HepG2 (cell line): ENCODE measurements at regions not wholly inside any gene's neighbourhood (a gene's known extent, or its start where the extent isn't known, plus 50 kb on each side); places are given as distances from the start of the nearest gene placed in this dataset.

Experiments
- ATAC-seq: fragments of 200-7000 bp; cut with Tn5 transposase; 3 replicates; pipeline ENCODE4 v1.9.1; 2020; ENCODE audit warnings: mild to moderate bottlenecking, moderate library complexity
- BruUV-seq: library from RNA; stranded (reverse); fragments of 400-500 nt; replicated peaks from 2 replicates; lab custom pipeline; 2021; lab: Mats Ljungman, UMichigan
- CTCF ChIA-PET: fragments of 300-600 bp; formaldehyde crosslinking; extraction: SDS; loops from one replicate; lab custom pipeline; 2021; ENCODE audit warnings: low total read pairs, inconsistent platforms, low intra/inter-chr PET ratio; lab: Yijun Ruan, JAX
- POLR2A ChIA-PET: fragments of 350-600 bp; sonication (Branson Sonifier 250); formaldehyde crosslinking; loops from one replicate; lab custom pipeline; 2020; ENCODE audit warnings: antibody characterized with exemption, inconsistent platforms; lab: Yijun Ruan, JAX
- DNase-seq: peaks from one replicate; pipeline ENCODE4 v3.0.0-alpha.2; 2015; ENCODE audit warnings: low spot score
- FAIRE-seq: peaks from 3 replicates; lab custom pipeline; 2011; peaks lifted over from hg19 to GRCh38; lab: Jason Lieb, UNC
- H2AFZ ChIP-seq: one replicate; pipeline ENCODE4 v1.6.1; 2011; ENCODE audit warnings: low read length, inconsistent platforms
- H3K27ac ChIP-seq: fragments of 300-600 bp; 3 replicates; pipeline ENCODE4 v1.8.0; 2011; ENCODE audit warnings: mixed run types, mild to moderate bottlenecking, mixed read lengths, low read length, inconsistent platforms; ENCODE audit not compliant: insufficient read depth; ENCODE audit errors: extremely low read length
- H3K27me3 ChIP-seq, 2 experiments: fragments of 200-600 bp in 1 of 2; 2 replicates in 1 of 2; 3 replicates in 1 of 2; pipeline versions ENCODE4 v1.6.0 to v1.8.0; 2011; ENCODE audit warnings: low read length in 2 of 2, mild to moderate bottlenecking in 2 of 2, moderate library complexity in 2 of 2, inconsistent platforms in 1 of 2; ENCODE audit not compliant: insufficient read depth in 2 of 2, control insufficient read depth in 1 of 2
- H3K36me3 ChIP-seq, 2 experiments: fragments of 200-600 bp in 1 of 2; replicated peaks in 1 of 2; 2 replicates in 1 of 2; 3 replicates in 1 of 2; pipeline versions ENCODE4 v1.5.1 to v1.8.0; 2011; ENCODE audit warnings: low read length in 2 of 2, inconsistent platforms in 1 of 2; ENCODE audit not compliant: insufficient read depth in 2 of 2, control insufficient read depth in 1 of 2
- H3K4me1 ChIP-seq: 2 replicates; pipeline ENCODE4 v1.5.1; 2012; ENCODE audit warnings: low read length, inconsistent platforms; ENCODE audit not compliant: insufficient read depth
- H3K4me2 ChIP-seq: 2 replicates; pipeline ENCODE4 v1.6.0; 2011; ENCODE audit warnings: low read depth, low read length, inconsistent platforms
- H3K4me3 ChIP-seq, 3 experiments: fragments of 200-600 bp in 1 of 3; sonication (generic), shearing (Covaris generic) in 1 of 3; replicated peaks in 1 of 3; 2 replicates each; pipeline ENCODE4 v1.5.1; 2011 to 2016; ENCODE audit warnings: low read length in 3 of 3, inconsistent platforms in 2 of 3, low read depth in 2 of 3, mild to moderate bottlenecking in 2 of 3, control low read depth in 1 of 3, mixed read lengths in 1 of 3; ENCODE audit not compliant: insufficient read depth in 1 of 3
- H3K79me2 ChIP-seq: one replicate; pipeline ENCODE4 v1.6.1; 2011; ENCODE audit warnings: low read length, inconsistent platforms; ENCODE audit not compliant: insufficient read depth
- H3K9ac ChIP-seq: 2 replicates; pipeline ENCODE4 v1.6.0; 2011; ENCODE audit warnings: mild to moderate bottlenecking, low read depth, low read length, inconsistent platforms; ENCODE audit not compliant: insufficient read depth
- H3K9me3 ChIP-seq: 2 replicates; pipeline ENCODE4 v1.5.1; 2012; ENCODE audit warnings: mild to moderate bottlenecking, low read length
- H4K20me1 ChIP-seq: 2 replicates; pipeline ENCODE4 v1.6.0; 2011; ENCODE audit warnings: inconsistent platforms, mild to moderate bottlenecking, low read length, moderate library complexity; ENCODE audit not compliant: insufficient read depth
- FLYWCH1 ChIP-seq: sonication (generic); formaldehyde crosslinking; IDR thresholded peaks from 2 replicates; pipeline ENCODE4 v1.8.1; 2023; ENCODE audit warnings: mild to moderate bottlenecking, missing genetic modification reagents
- FOSL1 ChIP-seq: sonication (generic); formaldehyde crosslinking; IDR thresholded peaks from 2 replicates; pipeline ENCODE4 v1.9.0; 2021; ENCODE audit warnings: missing genetic modification reagents, borderline replicate concordance
- NCOR1 ChIP-seq: fragments of 200-600 bp; sonication (generic); IDR thresholded peaks from 2 replicates; pipeline ENCODE4 v1.7.0; 2017; ENCODE audit warnings: antibody characterized with exemption, low read length, borderline replicate concordance
- RAD51 ChIP-seq: fragments of 450-650 bp; IDR thresholded peaks from 2 replicates; pipeline ENCODE4 v1.6.1; 2016; ENCODE audit warnings: borderline replicate concordance
- TBX3 ChIP-seq: fragments of 450-650 bp; IDR thresholded peaks from 2 replicates; pipeline ENCODE4 v1.6.1; 2017; ENCODE audit warnings: antibody characterized with exemption, mild to moderate bottlenecking, inconsistent platforms, borderline replicate concordance
- TOE1 ChIP-seq: sonication (generic); formaldehyde crosslinking; IDR thresholded peaks from 2 replicates; pipeline ENCODE4 v1.4.0; 2020; ENCODE audit warnings: mild to moderate bottlenecking, missing genetic modification reagents
- ZFYVE20 ChIP-seq: sonication (generic); formaldehyde crosslinking; IDR thresholded peaks from 2 replicates; pipeline ENCODE4 v1.8.0; 2023; ENCODE audit warnings: low read depth, mild to moderate bottlenecking, moderate library complexity, missing genetic modification reagents, borderline replicate concordance
- ZNF121 ChIP-seq: sonication (generic); formaldehyde crosslinking; IDR thresholded peaks from 2 replicates; pipeline ENCODE4 v1.5.0; 2020; ENCODE audit warnings: mild to moderate bottlenecking, missing genetic modification reagents
- ZNF207 ChIP-seq: fragments of 450-650 bp; IDR thresholded peaks from 2 replicates; pipeline ENCODE4 v1.6.1; 2016; ENCODE audit warnings: antibody characterized with exemption, borderline replicate concordance
- ZNF44 ChIP-seq: sonication (generic); formaldehyde crosslinking; IDR thresholded peaks from 2 replicates; pipeline ENCODE4 v1.5.1; 2020; ENCODE audit warnings: mild to moderate bottlenecking, missing genetic modification reagents
- ZNF672 ChIP-seq: sonication (generic); formaldehyde crosslinking; IDR thresholded peaks from 2 replicates; pipeline ENCODE4 v1.8.1; 2022; ENCODE audit warnings: missing genetic modification reagents
- ZSCAN22 ChIP-seq: sonication (generic); formaldehyde crosslinking; IDR thresholded peaks from 2 replicates; pipeline ENCODE4 v1.4.0; 2020; ENCODE audit warnings: mild to moderate bottlenecking, missing genetic modification reagents
- WGBS: methylation state at CpG from one replicate; pipeline ENCODE4 v1.1.6; 2017; ENCODE audit warnings: low lambda C conversion rate; 5-methylcytosine and 5-hydroxymethylcytosine counted together
- in situ Hi-C: cut with HindIII; loops from 2 replicates; pipeline ENCODE4 v1.10.0; 2017; ENCODE audit warnings: low pct_unique_long_range_greater_than_20kb; ENCODE audit not compliant: extremely low pct_ligation_motif_present
- intact Hi-C: fragments of 100-400 bp; cut with micrococcal nuclease; formaldehyde crosslinking; loops from one replicate; pipeline ENCODE4 v1.10.0; 2022; ENCODE audit not compliant: unreplicated experiment
- TF ChIP-seq, protein P1 (sequence below): IDR thresholded peaks from 2 replicates; pipeline ENCODE4 v1.6.1; 2016; ENCODE audit warnings: low read depth, control low read depth
- TF ChIP-seq, protein P2 (sequence below): sonication (generic); formaldehyde crosslinking; IDR thresholded peaks from 2 replicates; pipeline ENCODE4 v1.4.0; 2020; ENCODE audit warnings: missing genetic modification reagents
- TF ChIP-seq, protein P3 (sequence below): sonication (generic); formaldehyde crosslinking; IDR thresholded peaks from 2 replicates; pipeline ENCODE4 v1.4.0; 2020; ENCODE audit warnings: missing genetic modification reagents

DNA sequence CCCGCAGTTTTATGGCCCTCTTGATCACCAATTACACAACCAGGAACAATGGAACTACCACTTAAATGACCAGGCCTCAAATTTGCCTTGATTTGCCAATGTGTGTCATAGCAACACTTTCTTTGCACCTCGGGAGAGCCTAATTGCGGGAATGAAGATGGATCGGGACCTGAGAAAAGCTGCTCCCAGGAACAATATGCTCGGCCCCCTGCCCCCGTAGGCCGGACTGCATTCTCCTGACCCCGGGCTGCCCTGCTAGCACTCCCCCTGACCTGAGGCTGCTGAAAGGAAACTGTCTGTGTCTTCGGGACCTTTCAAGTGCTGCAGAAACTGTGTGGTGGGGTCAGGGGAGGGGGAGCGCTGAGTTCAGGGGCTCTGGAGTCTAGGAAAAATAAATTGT is 294.3 kb upstream of the IRX1 start:
- FAIRE-seq, result no peak
- H3K4me2 ChIP-seq, result no peak overlapping the region
- H3K79me2 ChIP-seq, result no peaks in the 10 kb centered on the region
- 16% methylated on average over 10 of the region's 10 CpGs for WGBS
- H3K9me3 ChIP-seq, result no peaks in the 10 kb centered on the region
- no TSS peak for BruUV-seq
- ChIA-PET CTCF (no interaction called here), POLR2A (no interaction called here)
- H4K20me1 ChIP-seq, result no peaks in the 10 kb centered on the region
- H3K27ac ChIP-seq, result no peak overlapping the region
- ATAC-seq, result no peak
- in situ Hi-C loops (no loop called here), intact Hi-C loops (no loop called here)
- no peaks in the 10 kb centered on the region for H3K36me3 ChIP-seq
- H3K27me3 ChIP-seq, result peaks cover 0 to 29% of the 10 kb centered on the region in 2 experiments; a peak in 3 of 5 replicates
- no peak overlapping the region for H3K4me3 ChIP-seq
- no peaks in the 10 kb centered on the region for H3K4me1 ChIP-seq
- TF ChIP-seq ZNF672 (CRISPR knock-in tag), result no peak
- TF ChIP-seq FLYWCH1 (CRISPR knock-in tag), result no peak
- TF ChIP-seq, protein P1, sequence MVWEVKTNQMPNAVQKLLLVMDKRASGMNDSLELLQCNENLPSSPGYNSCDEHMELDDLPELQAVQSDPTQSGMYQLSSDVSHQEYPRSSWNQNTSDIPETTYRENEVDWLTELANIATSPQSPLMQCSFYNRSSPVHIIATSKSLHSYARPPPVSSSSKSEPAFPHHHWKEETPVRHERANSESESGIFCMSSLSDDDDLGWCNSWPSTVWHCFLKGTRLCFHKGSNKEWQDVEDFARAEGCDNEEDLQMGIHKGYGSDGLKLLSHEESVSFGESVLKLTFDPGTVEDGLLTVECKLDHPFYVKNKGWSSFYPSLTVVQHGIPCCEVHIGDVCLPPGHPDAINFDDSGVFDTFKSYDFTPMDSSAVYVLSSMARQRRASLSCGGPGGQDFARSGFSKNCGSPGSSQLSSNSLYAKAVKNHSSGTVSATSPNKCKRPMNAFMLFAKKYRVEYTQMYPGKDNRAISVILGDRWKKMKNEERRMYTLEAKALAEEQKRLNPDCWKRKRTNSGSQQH (CRISPR knock-in tag), result no peak
- no peak for TF ChIP-seq RAD51
- TF ChIP-seq ZNF207, result no peak
- TF ChIP-seq TOE1 (CRISPR knock-in tag), result no peak
- no peak for TF ChIP-seq ZSCAN22 (CRISPR knock-in tag)
- TF ChIP-seq ZNF44 (CRISPR knock-in tag), result no peak
- TF ChIP-seq ZNF121, result no peak
- no peak for TF ChIP-seq NCOR1
- TF ChIP-seq, protein P2, sequence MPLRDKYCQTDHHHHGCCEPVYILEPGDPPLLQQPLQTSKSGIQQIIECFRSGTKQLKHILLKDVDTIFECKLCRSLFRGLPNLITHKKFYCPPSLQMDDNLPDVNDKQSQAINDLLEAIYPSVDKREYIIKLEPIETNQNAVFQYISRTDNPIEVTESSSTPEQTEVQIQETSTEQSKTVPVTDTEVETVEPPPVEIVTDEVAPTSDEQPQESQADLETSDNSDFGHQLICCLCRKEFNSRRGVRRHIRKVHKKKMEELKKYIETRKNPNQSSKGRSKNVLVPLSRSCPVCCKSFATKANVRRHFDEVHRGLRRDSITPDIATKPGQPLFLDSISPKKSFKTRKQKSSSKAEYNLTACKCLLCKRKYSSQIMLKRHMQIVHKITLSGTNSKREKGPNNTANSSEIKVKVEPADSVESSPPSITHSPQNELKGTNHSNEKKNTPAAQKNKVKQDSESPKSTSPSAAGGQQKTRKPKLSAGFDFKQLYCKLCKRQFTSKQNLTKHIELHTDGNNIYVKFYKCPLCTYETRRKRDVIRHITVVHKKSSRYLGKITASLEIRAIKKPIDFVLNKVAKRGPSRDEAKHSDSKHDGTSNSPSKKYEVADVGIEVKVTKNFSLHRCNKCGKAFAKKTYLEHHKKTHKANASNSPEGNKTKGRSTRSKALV (CRISPR knock-in tag), result no peak
- TF ChIP-seq TBX3, result no peak
- no peak for TF ChIP-seq FOSL1 (CRISPR knock-in tag)
- no peak for TF ChIP-seq ZFYVE20 (CRISPR knock-in tag)
- TF ChIP-seq, protein P3, sequence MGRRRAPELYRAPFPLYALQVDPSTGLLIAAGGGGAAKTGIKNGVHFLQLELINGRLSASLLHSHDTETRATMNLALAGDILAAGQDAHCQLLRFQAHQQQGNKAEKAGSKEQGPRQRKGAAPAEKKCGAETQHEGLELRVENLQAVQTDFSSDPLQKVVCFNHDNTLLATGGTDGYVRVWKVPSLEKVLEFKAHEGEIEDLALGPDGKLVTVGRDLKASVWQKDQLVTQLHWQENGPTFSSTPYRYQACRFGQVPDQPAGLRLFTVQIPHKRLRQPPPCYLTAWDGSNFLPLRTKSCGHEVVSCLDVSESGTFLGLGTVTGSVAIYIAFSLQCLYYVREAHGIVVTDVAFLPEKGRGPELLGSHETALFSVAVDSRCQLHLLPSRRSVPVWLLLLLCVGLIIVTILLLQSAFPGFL, result no peak
- no peak overlapping the region for H2AFZ ChIP-seq
- no peak for DNase-seq
- H3K9ac ChIP-seq, result no peak overlapping the region
